HG02981 (cell line): ENCODE measurements at regions not wholly inside any gene's neighbourhood (a gene's known extent, or its start where the extent isn't known, plus 50 kb on each side); places are given as distances from the start of the nearest gene placed in this dataset.

ENCODE experiments used
- ATAC-seq: cut with Tn5 transposase; IDR thresholded peaks from one replicate; pipeline ENCODE4 v1.9.1; 2021; ENCODE audit warnings: mild to moderate bottlenecking, moderate library complexity; ENCODE audit not compliant: unreplicated experiment

DNA sequence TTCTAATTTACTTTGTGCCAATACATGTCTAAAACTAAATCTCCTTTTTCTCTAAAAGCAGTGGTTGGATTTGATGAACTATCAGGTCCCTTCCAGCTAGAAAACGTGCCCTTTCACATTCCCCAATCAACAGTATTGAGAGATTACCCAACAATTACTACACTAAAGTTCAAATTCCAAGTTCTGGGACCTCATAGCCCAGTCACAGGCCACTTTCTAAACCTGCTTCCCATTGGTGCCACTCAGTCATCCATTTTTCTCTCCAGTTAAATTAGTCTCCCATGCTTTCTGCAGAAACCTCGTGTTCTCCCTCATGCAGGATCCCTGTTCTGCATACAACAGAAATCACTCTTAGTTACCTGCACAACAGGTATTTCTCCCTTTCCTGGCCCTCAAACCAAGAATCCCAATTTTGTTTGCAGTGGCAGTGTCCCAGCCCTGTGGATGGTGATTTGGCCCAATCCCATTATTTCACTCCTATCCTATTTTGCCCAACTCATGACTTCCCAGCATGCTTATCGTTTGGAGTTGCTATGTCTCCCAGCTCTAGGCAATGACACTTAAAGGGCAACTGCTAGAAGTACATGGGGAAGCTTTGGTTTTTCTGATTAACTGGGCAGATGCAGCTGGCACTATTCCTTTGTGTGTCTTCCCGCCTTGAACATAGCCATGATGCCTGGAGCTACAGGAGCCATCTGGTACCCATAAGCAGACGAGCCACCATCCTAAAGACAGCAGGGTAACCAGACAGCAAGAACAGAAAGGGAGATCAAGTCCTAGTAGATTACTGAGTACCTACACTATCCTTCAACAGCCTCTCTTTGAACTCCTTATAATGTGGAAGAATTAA, 224.2 kb downstream of the MINAR1 start:
- no peak for ATAC-seq

DNA sequence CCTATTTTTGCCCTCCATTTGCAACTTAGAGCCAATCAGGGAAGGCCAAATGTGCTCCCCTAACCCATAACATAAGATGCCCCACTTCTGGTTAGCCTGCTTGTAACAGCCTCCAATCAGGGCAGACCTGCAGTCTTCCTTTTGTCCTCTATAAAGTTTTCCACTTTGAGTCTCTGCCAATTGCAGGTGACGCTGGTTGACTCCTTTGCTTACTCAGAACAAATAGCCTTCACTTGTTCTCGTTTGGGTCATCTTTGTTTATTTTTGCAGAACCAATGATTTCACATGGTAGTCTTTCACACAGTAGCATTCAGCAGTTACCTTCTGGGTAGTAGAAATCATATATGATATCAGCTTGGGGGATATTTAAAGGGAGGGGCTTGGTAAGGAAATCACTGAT, 225.6 kb downstream of the MINAR1 start:
- no peak for ATAC-seq

DNA sequence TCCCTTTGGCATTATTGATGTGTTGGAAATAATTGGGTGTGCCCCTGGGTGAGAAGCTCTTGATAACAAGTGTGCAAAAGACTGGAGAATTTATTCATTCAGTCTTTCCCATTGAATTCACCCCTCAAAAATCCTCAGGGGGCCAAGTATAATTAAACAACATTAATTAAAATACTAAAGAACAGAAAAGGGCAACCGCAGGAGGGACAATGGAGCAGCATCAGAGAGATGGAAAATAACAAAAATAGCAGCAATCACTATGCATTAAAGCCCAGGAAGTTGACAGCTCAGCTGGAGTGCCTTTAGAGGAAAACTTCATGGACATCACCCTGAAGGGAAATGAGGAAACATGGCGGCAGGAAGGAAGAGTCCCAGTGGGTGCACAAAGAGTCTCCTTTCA, 227.6 kb downstream of the MINAR1 start:
- ATAC-seq, result no peak

DNA sequence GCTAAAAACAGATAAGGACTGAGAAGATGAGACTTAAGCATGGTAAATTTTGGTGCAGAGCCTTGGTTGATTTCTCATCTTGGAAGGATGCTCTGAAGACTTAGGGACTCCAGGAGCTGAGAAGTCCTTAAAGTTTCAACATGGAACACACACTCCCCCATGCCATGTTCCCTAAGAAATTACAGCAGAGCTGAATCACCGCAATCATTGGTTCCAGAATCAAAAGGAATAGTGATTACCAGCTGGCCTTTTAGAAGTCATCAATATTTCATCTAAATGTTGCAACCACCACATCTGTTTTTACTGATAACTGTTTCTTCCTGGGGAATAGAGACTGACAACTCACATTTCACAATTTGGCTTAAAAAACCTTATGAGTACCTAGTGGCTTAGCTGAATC, 229.3 kb downstream of the MINAR1 start:
- no peak for ATAC-seq

DNA sequence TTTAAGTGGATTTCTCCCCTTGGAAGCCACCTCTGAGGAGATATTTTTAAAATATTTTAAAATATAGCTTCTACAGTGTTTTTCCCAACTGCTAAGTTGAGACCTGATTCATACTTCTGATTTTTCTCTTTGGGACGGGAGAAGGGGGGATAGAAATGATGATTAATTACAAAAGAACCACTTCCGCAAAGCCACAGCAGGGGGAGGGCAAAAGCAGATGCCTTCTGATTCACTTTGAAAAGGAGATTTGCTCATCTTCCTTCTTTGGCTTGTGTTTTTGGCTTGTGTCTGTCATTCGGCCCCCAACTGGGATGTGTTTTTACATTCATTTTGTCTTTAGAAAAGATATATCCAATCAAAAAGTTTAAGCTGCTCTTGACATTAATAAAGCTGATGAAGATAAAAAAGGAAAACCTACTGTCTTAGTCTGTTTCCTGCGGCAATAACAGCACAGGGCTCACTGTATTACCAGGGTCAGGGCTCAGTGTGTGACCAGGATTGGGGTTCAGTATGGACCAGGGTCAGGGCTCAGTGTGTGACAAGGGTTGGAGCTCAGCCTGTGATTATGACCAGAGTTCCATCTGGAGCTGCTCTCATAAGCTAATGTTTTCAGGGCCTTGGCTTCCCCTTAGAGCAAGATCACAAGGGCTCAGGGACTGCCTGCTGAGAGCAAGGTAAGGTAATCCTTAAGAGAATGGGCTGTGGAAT, 223.2 kb downstream of the MTHFS start:
- ATAC-seq, result peak; percentile 61

DNA sequence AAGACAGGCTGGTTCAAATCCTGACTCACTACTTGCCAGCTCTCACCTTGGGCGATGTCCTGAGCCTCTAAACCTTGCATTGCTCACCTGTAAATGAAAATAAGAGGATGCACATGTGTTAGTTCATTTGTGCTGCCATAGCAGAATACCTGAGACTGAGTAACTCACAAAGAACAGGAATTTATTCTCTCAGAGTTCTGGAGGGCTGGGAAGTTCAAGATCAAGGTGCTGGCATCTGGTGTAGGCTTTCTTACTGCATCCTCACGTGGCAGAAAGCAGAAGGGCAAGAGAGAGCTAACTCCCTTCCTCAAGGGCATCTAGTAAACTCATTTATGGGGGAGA, 222.7 kb downstream of the MTHFS start:
- ATAC-seq, result no peak

DNA sequence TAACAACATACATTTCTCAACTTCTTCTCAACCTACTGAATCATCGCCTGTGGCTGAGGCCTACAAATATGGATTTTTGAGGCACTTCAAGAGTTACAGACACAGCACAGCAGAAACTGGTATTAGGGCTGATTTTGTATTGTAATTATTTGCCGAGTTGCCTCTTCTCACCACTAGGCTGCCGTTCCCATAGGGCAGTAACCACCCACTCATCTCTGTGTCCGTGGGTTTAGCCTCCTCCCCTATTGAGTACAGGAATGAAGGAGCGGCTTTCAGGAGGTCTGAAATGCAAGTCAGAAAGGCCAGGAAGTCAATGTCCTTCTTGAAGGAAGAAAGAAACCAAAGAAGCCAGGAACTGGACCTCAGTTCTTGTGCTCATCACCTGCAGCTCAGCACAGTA, 220.8 kb downstream of the MTHFS start:
- ATAC-seq, result no peak

DNA sequence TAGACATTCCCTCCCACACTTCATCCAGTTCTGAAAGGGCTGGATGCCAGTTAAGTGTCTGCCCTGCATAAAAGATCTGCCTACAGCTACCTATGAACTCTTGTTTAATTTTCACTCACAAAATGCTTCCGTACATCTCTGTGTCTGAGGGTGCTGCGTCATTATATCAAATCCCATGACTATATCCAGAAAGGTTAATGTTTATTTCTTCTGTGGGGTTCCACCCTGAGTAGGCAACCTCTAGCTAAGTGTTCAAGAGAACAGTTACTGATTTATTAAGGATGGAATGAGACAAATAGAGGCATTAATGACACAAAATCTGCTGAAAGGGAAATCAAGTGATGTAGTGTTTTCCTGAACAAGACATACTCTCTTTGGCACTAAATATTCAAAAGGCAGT, 220.2 kb downstream of the MTHFS start:
- ATAC-seq, result no peak

DNA sequence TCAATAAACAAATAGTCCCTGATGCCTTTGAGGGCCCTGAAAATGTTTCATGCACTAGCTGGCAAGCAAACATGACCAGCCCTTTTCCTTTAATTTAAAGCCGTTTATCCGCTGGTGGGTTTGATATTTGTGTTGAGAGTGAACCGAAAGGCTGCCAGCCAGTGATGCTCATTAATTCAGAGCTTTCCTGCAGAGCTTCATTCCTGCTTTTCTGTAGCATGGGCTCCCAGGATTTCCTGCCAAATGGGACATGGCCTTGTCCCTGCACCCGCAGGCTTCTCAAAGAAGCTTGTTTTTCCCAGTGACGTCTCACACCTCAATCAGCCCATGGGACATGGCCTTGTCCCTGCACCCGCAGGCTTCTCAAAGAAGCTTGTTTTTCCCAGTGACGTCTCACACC, 219.6 kb downstream of the MTHFS start:
- no peak for ATAC-seq

DNA sequence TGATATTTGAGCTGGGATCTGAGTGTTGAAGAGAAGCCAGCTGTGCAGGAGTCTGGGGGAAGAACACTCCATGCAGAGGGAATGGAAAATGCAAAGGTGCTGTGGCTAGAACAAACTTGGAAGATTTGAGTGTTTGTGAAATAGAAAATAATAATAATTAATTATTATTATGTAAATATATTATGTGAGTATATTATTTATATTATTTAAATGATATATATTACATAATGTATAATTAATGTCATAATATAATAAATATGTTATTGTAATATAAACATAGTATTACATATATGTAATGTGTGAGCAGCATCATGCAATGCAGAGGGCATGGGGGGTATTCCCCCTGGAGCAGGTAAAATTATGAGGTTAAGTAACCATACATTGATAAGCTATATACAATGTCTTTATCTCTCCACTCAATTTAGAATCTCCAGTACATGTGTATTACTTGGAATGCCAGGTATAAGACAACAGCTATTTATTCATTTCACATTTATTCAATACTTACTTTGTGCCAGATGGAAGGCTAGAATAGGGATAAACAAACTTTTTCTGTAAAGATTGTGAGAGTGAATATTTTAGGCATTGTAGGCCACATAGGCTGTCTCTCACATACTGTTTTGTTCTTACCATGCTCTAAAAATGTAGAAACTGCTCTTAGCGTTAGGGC, 218.6 kb downstream of the MTHFS start:
- no peak for ATAC-seq

DNA sequence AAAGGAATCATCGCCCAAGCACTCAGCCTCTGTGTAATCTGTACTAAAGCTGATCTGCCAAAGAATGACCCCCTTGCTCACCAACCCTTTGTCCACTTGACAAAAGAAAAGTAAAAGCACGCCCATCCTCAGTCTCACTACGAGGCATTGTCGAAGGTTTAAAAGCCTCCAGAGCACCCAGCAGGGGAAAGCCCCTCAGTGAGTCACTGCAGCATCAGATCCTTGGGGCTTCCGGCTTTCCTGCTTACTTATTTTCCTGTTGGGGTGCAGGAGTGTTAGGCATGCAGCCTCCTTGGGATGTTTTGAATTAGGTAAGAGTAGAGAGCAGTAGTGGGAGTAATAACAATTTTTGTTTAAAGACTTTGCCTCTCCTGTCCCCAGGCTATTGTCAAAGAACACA, 216.1 kb downstream of the MTHFS start:
- ATAC-seq, result no peak

DNA sequence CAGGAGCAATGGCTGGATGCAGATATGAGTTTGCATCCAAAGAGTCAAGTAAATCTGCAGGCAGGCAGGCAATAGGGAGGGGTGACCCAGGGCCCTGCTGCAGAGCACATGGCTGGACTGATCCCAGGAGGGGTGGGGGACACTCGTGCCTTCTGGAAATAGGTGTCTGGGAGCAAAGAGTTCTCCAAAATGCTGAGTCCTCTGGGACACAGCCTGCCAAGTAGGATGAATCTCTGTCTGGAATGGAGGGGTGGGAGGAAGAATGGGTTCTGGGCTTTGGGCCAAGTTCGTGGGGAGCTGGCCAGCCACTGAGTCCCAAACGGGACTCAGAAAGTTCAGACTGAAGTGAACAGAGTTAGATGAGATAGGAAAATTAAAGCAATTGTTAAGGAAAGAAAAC, 214.5 kb downstream of the MTHFS start:
- no peak for ATAC-seq

DNA sequence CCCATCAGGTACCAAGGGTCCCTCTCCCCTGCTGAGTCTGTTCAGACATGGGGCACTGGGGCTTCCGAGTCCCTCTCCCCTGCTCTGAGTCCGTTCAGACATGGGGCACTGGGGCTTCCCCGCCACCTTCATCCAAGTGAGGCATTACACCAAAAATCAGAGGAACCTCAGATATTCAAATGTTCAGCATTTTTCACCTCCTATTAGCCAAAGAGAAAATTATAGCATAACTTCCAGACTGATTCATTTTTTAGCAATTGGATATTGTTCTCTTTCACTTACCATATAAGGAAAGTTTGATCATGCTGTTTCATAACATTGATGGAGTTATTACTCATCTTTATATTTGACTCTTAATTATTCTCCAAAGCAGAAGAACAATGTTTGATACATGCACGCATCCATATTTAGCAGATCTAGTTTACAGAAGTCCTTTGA, 213.9 kb downstream of the MTHFS start:
- ATAC-seq, result no peak

DNA sequence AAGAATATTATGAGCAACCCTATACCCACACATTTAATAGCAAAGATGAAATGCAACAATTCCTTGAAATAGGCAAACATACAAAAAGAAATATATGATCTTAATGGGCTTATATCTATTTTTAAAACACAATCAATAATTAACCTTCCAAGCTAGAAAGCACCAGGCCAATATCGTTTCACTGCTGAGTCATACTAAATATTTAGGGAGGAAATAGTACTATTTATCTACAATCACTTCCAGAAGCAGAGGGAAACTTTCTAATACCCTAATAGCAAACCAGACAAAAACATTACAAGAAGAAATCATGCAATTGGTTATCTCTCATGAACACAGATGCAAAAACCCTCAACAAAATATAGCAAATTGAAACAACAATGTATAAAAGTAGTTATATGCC, 207.8 kb downstream of the MTHFS start:
- peak; percentile 50 for ATAC-seq

DNA sequence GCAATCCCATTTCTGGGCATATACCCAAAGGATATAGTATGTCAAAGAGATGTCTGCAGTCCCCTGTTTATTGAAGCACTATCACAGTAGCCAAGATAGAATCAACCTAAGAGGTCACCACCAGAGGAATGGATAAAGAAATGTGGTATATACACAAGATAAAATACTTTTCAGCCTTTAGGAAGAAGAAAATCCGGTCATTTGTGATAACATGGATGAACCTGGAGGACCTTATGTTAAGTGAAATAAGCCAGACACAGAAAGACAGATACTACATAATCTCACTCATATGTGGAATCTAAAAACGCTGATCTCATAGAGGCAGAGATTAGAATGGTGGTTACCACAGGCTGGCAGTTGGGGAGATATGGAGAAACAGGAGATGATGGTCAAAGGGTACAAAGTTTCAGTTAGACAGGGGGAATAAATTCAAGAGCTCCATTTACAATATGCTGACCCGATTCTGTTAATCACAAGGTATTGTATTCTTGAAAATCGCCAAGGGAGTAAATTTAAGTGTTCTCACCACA, 195.8 kb downstream of the MTHFS start:
- no peak for ATAC-seq

DNA sequence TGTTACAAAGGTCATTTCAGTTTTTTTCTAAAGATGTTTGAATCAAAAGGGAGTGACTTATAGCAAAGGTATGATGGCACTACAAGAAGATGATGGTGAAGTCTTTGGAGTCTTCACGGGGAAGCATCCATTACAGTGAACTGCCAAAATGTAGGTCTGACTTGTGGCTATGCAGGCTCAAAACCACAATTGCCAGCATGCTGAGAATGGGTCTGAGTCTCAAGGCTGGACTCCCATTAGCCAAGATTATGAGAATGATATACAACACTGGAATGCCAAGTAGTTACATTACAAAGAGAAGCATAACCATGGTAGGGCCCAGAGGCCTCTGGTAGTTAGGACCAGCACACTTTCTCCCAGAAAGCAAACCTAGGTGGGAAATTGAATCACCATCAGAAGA, 194.2 kb downstream of the MTHFS start:
- ATAC-seq, result no peak

DNA sequence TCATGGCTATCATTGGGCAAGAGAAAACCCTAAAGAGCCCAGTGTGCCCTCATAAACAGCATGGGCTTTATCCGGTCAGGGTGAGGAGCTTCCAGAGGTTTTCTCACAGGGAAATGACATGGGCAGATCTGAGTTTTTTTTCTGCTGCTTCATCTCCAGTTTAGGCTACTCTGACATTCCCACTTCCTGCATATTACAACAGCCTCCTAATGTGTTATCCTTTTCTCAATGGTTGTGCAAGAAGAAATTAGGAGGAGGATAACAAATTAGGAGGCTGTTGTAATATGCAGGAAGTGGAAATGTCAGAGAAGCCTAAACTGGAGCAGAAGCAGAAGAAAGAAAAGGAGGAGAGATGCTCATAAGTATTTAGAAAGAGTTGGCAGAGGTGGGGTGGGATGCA, 175.6 kb downstream of the MTHFS start:
- ATAC-seq, result no peak

DNA sequence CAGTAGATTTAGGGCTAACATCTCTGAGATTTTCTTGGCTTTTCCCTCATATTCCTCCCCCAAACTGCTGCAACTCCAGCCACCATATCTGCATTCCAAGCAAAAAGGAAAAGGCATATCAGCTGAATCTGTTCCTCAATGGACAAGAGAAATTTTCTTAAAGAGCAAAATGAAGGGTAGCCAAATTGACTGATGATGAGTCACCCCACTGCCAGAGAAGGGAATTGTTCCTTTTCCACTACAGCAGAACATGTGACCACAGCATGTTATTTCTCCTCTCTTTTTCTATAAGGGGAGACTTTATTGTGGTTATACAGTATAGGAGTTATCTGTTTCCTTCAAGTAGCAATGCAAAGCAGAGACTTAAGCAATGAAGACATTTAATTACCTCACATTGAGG, 172.5 kb downstream of the MTHFS start:
- no peak for ATAC-seq

DNA sequence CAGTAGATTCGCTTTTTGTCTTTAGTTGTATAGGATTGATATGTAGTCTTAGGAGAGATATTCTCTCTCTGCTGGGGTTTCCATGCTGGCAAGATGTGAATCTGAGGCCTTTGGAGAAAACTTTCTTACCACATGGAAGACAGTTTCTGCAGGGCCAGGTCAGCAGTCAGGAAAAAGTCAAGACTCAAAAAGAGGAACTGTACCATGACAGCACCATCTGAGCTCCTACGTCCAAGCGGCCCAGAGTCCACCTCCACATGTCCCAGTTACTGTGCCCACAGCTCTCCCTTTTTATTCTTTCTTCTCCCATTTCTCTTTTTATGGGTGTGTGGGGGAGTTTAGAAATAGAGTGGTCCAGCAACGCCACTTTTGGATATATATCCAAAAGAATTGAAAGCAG, 172.0 kb downstream of the MTHFS start:
- no peak for ATAC-seq

DNA sequence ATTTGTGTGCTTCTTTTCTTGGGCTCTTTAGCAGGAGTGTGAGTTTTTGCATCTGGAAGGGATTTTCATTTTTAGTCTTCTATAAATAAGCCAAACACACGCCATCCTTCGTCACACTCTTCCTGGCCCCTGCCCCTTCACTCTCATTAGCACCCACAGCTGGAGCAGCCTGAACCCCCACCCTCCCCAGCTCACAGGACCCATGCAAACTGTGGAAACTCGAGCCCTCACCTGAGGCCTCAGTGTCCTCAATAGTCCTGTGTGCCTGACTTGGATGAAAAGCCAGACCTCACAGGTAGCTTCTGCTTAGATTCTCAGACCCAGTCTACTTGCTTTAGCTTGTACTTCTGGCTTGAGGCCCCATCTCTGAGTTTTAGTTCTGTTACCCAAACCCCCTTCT, 167.9 kb downstream of the MTHFS start:
- no peak for ATAC-seq

DNA sequence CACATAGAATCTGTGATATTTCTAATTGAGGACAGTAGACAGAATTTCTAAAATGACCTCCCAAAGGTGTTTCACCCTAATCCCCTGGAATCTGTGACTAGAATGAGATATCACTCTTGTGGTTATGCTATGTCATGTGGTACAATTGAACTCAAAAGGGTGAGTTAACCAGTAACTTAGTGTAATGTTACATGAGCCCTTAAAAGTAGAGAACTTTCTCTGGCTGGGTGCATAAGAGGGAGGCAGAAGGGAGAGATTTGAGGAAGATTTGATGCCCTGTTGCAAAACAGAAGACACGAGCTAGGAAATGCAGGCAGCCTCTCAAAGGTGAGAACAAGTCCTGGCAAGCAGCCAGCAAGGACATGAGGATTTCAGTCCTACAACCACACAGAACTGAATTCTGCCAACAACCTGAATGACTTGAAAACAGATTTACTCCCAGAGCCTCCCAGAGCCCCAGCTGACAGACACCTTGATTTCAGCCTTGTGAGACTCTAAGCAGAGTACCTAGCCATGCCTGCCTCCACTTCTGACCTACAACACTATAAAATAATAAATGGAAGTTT, 160.3 kb downstream of the MTHFS start:
- no peak for ATAC-seq
